Kidney capillary endothelial cell (primary cell): ENCODE measurements at regions not wholly inside any gene's neighbourhood (a gene's known extent, or its start where the extent isn't known, plus 50 kb on each side); places are given as distances from the start of the nearest gene placed in this dataset.

Experiments used
- DNase-seq: peaks from one replicate; pipeline ENCODE4 v3.0.0-alpha.2; 2018; ENCODE audit warnings: low spot score

GRCh38 chr16:86664522-86665318 is 86.4 kb downstream of the FOXL1 start:
- DNase-seq = peak; percentile 99

- DNase-seq = no peak
Observed at GRCh38 chr16:86665319-86665675, 86.9 kb downstream of the FOXL1 start.

- DNase-seq = no peak
Observed at GRCh38 chr16:86665929-86666328, 87.6 kb downstream of the FOXL1 start.

- no peak for DNase-seq
Observed at GRCh38 chr16:86667035-86667434, 88.7 kb downstream of the FOXL1 start.

- peak; percentile 75 for DNase-seq
Observed at GRCh38 chr16:86668136-86668910, 90.0 kb downstream of the FOXL1 start.

- no peak for DNase-seq
Observed at GRCh38 chr16:86669285-86669805, 91.0 kb downstream of the FOXL1 start.

- DNase-seq = no peak
Observed at GRCh38 chr16:86669937-86670749, 91.8 kb downstream of the FOXL1 start.

- no peak for DNase-seq
Observed at GRCh38 chr16:86670750-86671234, 92.4 kb downstream of the FOXL1 start.

GRCh38 chr16:86671486-86672178 is 93.3 kb downstream of the FOXL1 start:
- no peak for DNase-seq

- no peak for DNase-seq
Observed at GRCh38 chr16:86672179-86672863, 94.0 kb downstream of the FOXL1 start.

- peak; percentile 10 for DNase-seq
Observed at GRCh38 chr16:86673090-86673955, 95.0 kb downstream of the FOXL1 start.

- no peak for DNase-seq
Observed at GRCh38 chr16:86673956-86674453, 95.7 kb downstream of the FOXL1 start.

- DNase-seq = peak; percentile 69
Observed at GRCh38 chr16:86676254-86676670, 97.9 kb downstream of the FOXL1 start.

- no peak for DNase-seq
Observed at GRCh38 chr16:86679490-86679889, 101.1 kb downstream of the FOXL1 start.

- DNase-seq = peak; percentile 88
Observed at GRCh38 chr16:86680162-86680561, 101.8 kb downstream of the FOXL1 start.

- DNase-seq = peak; percentile 7
Observed at GRCh38 chr16:86680661-86681030, 102.3 kb downstream of the FOXL1 start.

- DNase-seq = peak; percentile 15
Observed at GRCh38 chr16:86681031-86681756, 102.8 kb downstream of the FOXL1 start.

GRCh38 chr16:86681757-86682106 is 103.4 kb downstream of the FOXL1 start:
- DNase-seq = no peak
